ENCODE measurements at regions not wholly inside any gene's neighbourhood (a gene's known extent, or its start where the extent isn't known, plus 50 kb on each side); places are given as distances from the start of the nearest gene placed in this dataset.

DNA sequence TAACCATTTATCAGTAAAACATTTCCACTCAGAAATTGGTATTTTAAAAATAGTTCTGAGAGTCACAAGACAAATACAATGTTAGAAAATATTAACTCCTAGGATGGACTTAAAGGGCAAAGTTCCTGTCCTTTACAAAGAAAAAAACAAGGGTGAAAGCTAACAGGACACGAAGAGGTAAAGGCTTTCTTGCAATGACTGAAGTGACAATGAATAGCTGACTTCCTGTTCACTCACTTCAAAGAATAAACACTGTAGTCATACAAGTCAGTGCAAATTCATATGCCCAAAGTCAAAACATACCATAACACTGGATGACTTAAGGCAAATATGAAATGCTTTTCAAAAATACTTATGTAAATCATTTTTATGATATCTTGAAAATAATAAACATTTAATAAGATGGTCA lies 1389.8 kb upstream of the ALCAM start:
- intact Hi-C loops (cut with DNase I), result no loop called here
- 20 to 47% (median 35%) methylated on average over 1 of the region's 1 CpG for WGBS, 4 donors

GRCh38 chr3:103977417-103977816 lies 1389.3 kb upstream of the ALCAM start:
- H3K9me3 ChIP-seq (replicated peaks in 1 of 3), result no peaks in the 10 kb centered on the region
- no peak for TF ChIP-seq POLR2A (IDR thresholded peaks at IDR 0.05)
- TF ChIP-seq, protein P1, sequence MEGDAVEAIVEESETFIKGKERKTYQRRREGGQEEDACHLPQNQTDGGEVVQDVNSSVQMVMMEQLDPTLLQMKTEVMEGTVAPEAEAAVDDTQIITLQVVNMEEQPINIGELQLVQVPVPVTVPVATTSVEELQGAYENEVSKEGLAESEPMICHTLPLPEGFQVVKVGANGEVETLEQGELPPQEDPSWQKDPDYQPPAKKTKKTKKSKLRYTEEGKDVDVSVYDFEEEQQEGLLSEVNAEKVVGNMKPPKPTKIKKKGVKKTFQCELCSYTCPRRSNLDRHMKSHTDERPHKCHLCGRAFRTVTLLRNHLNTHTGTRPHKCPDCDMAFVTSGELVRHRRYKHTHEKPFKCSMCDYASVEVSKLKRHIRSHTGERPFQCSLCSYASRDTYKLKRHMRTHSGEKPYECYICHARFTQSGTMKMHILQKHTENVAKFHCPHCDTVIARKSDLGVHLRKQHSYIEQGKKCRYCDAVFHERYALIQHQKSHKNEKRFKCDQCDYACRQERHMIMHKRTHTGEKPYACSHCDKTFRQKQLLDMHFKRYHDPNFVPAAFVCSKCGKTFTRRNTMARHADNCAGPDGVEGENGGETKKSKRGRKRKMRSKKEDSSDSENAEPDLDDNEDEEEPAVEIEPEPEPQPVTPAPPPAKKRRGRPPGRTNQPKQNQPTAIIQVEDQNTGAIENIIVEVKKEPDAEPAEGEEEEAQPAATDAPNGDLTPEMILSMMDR (IDR thresholded peaks at IDR 0.05), result no peak

More for the DNA sequence above, 1389.8 kb upstream of the ALCAM start:
- Histone ChIP-seq H3K9me3 (replicated peaks in 1 of 3) (no peaks in the 10 kb centered on the region), H3K36me3 (replicated peaks in 1 of 2) (no peaks in the 10 kb centered on the region), H3K27ac (no peak overlapping the region), H3K4me3 (no peak overlapping the region), H3K4me1 (replicated peaks in 1 of 2) (no peaks in the 10 kb centered on the region), H3K27me3 (no peaks in the 10 kb centered on the region)
- TF ChIP-seq, protein P1 (IDR thresholded peaks at IDR 0.05), result no peak
- no peak for TF ChIP-seq POLR2A (IDR thresholded peaks at IDR 0.05)
- no peak for DNase-seq

DNA sequence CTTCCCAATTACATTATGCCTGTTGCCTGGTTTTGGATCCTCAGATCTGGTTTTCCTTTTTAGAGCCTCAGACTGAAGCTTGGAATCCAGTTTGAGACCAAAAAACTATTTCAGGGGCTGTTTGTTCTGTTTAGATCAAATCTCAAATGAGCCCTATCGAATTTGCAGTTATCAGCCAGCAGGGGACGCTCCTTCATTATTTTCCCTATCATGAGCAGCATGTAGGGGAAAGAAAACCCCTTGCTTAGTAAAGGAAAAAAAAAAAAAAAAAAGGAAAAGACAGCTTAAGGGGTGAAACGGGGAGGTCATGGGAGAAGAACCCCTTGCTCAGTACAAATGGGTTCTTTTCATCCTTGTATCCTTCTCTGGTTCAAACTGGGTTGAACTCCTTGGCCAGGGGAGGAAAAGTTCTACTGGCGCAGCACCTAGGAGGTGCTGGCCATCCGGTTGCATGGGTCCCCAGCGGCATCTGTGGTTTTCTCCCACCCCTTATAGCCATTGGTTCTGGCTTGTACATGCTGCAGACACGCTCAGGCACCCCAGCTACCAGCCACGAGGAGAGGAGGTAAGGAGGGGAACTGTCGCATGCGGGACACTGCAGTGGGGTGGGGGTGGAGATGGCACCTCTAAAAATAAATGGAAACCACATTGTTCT lies 1375.1 kb upstream of the ALCAM start:
- DNase-seq, result no peak
- Histone ChIP-seq H3K4me3 (no peak overlapping the region), H3K9me3 (replicated peaks in 1 of 3) (no peaks in the 10 kb centered on the region), H3K27ac (no peak overlapping the region), H3K36me3 (replicated peaks in 1 of 2) (no peaks in the 10 kb centered on the region), H3K4me1 (replicated peaks in 1 of 2) (no peaks in the 10 kb centered on the region), H3K27me3 (no peaks in the 10 kb centered on the region)
- intact Hi-C loops (cut with DNase I), result no loop called here
- WGBS, 4 donors, result 70 to 71% (median 71%) methylated on average over 10 of the region's 10 CpGs
- TF ChIP-seq, protein P1 (IDR thresholded peaks at IDR 0.05), result peak in 1 of 6 experiments; percentile 11
- no peak for TF ChIP-seq POLR2A (IDR thresholded peaks at IDR 0.05)

More at GRCh38 chr3:103977417-103977816, 1389.3 kb upstream of the ALCAM start:
- Histone ChIP-seq H3K36me3 (replicated peaks in 1 of 2) (no peaks in the 10 kb centered on the region), H3K27ac (no peak overlapping the region), H3K27me3 (no peaks in the 10 kb centered on the region), H3K4me1 (replicated peaks in 1 of 2) (no peaks in the 10 kb centered on the region), H3K4me3 (no peak overlapping the region)
- WGBS, 4 donors, result 52 to 63% (median 58%) methylated on average over 2 of the region's 2 CpGs
- intact Hi-C loops (cut with DNase I), result no loop called here
- DNase-seq, result no peak

DNA sequence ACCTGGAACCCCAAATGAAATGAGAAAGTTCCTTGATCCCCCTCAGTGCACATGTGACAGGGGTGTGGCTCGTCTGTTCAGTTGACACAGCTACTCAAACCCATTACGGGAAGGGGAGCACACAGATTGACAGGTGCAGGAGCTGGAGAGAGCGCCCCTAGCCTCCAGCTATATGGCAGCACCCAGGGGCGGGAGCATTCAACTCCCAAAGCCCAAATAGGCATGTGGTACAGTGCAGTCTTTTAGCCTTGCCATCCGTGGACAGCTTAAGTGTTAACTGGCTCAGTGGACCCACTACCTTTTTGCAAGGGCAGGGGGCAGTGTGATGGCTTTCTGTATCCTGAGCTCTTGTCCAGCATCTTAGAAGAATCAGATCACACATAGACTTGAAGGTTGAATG lies 1374.2 kb upstream of the ALCAM start:
- intact Hi-C loops (cut with DNase I), result no loop called here
- H3K27me3 ChIP-seq, result no peaks in the 10 kb centered on the region
- DNase-seq, result no peak
- no peak for TF ChIP-seq POLR2A (IDR thresholded peaks at IDR 0.05)
- TF ChIP-seq, protein P1 (IDR thresholded peaks at IDR 0.05), result no peak
- no peaks in the 10 kb centered on the region for H3K9me3 ChIP-seq (replicated peaks in 1 of 3)
- H3K27ac ChIP-seq, result no peak overlapping the region
- no peaks in the 10 kb centered on the region for H3K4me1 ChIP-seq (replicated peaks in 1 of 2)
- no peak overlapping the region for H3K4me3 ChIP-seq
- WGBS, 4 donors, result 81 to 87% (median 84%) methylated on average over 5 of the region's 5 CpGs
- H3K36me3 ChIP-seq (replicated peaks in 1 of 2), result no peaks in the 10 kb centered on the region
